Fibroblast of the conjunctiva (primary cell): ENCODE measurements at regions not wholly inside any gene's neighbourhood (a gene's known extent, or its start where the extent isn't known, plus 50 kb on each side); places are given as distances from the start of the nearest gene placed in this dataset.

Experiments
- DNase-seq: peaks from one replicate; pipeline ENCODE4 v3.0.0-alpha.2; 2010; ENCODE audit warnings: low read depth

- DNase-seq, result no peak
Observed at GRCh38 chr6:133631421-133631820, 257.5 kb upstream of the TCF21 start.

DNA sequence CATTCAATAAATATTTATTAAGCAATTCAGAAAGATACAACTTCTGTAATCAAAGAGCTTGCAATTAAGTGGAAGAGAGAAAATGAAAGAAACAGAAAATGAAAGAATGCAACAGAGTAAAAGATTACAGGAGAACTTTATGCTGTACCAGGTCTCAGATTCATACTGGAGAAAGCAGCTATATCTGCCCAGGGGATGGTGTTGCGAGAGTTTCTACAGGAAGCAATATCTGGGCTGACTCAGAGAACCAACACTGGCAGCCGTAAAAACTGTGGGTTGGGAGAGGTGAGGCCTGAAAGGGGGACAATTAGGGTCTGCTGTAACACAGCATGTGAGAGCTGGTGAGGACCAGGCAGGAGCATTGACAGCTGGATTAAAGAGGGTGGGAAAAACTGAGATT, 256.7 kb upstream of the TCF21 start:
- DNase-seq, result no peak

DNA sequence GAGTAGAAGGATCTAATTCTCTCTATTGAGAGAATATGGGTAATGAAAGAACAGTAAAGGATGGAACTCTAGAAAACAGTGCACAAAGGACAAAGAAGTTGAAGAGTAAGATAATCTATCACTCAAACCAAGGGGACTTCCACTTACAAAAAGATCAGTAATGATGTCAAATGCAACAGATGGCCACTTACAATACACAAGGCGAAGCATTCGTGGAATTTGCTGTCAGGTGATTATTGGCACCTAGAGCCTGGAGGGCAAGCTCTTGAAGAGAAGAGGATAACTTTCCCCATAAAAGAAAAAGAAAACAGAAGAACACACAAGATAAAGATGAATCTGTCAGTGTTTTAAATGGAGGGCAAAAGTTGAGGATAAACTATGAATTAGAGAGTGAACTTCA, 256.0 kb upstream of the TCF21 start:
- no peak for DNase-seq

- DNase-seq, result no peak
Observed at GRCh38 chr6:133634474-133634873, 254.4 kb upstream of the TCF21 start.

GRCh38 chr6:133635447-133635846, 253.5 kb upstream of the TCF21 start:
- DNase-seq, result no peak

DNA sequence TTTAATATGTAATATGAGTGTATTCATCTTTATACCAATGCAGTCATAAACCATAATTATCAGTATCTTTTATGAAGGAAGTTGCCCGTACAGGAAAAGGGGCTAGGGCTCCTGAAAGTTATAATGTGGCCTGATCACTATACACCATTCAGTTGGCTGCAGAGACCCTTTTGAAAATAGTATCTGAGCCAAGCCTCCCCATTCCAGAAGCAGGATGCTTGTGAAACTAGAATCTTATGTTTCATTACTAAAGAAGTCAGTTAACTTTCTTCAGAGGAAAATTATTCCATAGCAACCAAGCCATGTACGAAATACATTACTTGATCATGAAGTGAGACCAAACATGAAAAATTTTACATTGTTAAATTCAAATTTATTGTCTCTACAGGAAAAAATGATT, 251.5 kb upstream of the TCF21 start:
- DNase-seq, result no peak

GRCh38 chr6:133637874-133638273, 251.0 kb upstream of the TCF21 start:
- no peak for DNase-seq

- DNase-seq, result no peak
Observed at GRCh38 chr6:133641104-133641503, 247.8 kb upstream of the TCF21 start.

DNA sequence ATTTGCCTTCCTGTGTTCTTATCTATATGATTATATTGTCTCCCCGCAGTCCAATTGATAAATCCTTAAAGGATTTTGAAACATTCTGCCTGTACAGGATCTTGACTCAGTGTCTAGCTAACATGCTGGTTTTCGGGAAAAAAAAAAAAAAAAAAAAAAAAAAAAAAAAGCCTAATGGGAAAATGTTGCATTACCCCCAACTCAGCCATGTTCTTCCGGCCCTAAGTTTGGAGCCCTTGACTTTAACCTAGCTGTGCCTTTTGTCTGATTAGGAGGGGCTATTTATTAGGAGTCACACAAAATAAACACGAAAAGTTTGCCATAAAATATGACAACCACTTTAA, 244.4 kb upstream of the TCF21 start:
- DNase-seq, result no peak

DNA sequence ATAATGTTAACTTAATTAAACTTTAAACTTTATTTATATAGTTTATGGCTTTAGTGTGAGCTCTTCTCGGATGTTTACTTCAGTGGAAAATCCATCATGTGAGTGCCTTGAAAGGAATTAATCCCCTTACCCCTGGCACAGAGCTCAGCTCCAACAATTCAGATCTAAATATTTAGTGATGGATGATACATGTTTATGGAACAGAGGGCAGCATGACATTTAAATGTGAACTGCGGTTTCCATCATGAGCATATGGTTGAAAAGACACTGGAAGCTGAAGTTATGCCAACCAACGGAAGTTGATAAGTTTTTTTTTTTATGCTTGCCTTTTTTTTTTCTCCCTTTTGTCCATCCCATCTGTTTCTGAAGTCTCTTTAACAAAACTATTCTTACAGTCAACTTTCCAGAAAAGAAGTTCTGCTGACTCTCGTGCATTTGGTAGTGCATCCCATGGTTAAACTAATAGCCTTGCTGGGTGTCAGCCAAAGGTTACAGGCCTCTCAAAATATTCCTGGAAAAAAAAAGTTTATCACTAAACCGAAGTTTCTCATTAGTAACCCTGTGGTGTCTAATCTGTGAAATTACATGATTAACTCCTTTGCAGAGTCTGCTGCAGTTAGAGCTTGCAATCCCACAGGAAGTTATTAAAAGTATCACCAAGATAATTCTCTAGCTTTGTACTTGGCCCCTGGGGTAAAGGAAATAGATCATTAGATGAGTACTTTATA, 243.9 kb upstream of the TCF21 start:
- no peak for DNase-seq

GRCh38 chr6:133645966-133646740, 242.8 kb upstream of the TCF21 start:
- DNase-seq, result no peak

- no peak for DNase-seq
Observed at GRCh38 chr6:133648581-133648980, 240.3 kb upstream of the TCF21 start.

- no peak for DNase-seq
Observed at GRCh38 chr6:133671376-133671775, 217.5 kb upstream of the TCF21 start.

DNA sequence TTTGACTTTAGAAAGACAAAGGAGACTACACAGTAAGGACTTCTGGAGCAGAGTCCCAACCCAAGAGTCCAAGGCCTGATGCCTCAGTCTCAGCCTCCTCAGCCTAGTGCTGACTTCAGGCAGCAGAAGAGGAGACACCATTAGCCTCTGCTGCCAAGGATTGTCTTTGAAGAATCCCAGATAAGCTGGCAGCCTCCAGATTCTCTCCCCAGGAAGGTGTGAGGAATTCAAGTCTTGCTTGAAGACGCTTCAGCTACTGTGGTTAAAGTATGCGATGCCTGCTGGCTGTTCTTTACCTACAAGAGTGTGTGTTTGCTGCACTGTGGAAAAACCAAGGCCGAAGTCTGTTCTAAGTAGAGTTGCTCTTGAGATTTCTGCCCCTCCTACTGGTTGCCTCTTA, 215.9 kb upstream of the TCF21 start:
- DNase-seq, result no peak

- no peak for DNase-seq
Observed at GRCh38 chr6:133674661-133675060, 214.3 kb upstream of the TCF21 start.

DNA sequence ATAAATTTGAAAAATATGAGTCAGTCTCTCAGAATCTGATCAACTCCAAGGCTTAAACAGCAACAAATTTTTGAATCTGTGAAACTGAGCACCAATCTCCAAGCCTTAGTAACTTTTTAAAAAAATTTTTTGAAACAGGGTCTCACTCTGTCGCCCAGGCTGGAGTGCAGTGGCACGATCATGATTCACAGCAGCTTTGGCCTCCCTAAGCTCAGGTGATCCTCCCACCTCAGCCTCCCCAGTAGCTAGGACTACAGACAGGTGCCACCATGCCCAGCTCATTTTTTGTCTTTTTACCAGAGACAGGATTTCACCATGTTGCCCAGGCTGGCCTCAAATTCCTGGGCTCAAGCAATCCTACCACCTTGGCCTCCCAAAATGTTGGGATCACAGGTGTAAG, 207.9 kb upstream of the TCF21 start:
- no peak for DNase-seq

GRCh38 chr6:133681891-133682290, 207.0 kb upstream of the TCF21 start:
- no peak for DNase-seq

- no peak for DNase-seq
Observed at GRCh38 chr6:133682506-133683307, 206.2 kb upstream of the TCF21 start.

DNA sequence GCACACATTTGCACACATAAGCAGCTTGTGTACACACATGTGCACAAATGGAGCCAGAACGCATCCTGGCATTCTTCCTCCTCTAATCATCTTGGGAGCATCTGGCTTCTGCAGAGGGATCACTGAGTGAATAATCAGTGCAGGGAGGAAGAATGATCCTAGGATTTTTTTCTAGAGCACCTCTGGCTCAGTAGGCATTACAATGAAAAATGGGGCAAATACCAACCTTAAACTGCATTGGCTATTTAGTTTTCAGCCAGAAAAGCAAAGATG, 205.7 kb upstream of the TCF21 start:
- no peak for DNase-seq

GRCh38 chr6:133683606-133684005, 205.3 kb upstream of the TCF21 start:
- no peak for DNase-seq

DNA sequence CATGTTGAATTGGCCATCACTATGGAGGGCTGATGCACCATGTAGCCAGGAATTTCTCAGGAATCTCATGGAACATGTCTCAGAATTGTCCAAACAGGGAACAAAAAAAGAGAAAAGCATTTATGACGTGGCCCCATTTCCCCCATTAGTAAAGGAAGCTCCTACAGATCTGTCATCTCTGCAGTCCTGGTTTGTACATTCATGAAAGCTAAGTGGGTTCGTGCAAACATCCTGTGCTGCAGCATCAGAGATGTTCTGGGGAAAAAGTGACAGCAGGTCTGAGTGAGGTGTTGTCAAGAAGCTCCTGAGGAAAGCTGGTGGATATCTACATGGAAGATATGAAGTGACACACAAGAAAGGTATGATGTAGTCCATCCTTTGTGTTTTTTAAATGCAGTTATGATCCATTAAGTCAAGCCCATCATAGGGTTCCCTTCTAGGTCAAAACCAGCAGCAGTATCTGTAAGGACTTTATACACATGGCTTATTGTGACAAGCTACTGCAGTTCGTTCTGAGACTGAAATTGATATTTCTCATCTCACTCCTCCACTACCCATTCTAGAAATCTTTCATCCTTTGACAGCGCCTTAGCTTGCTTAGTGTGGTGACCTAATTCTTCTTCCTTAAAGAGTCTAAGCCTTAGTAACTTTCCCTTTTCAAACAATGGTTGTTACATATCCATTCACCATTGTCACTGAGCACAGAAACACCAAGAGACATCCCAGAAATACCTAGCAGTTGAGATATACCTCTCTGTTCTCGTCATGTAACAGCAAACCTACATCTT, 200.0 kb upstream of the TCF21 start:
- no peak for DNase-seq

- DNase-seq, result no peak
Observed at GRCh38 chr6:133689863-133690262, 199.1 kb upstream of the TCF21 start.

DNA sequence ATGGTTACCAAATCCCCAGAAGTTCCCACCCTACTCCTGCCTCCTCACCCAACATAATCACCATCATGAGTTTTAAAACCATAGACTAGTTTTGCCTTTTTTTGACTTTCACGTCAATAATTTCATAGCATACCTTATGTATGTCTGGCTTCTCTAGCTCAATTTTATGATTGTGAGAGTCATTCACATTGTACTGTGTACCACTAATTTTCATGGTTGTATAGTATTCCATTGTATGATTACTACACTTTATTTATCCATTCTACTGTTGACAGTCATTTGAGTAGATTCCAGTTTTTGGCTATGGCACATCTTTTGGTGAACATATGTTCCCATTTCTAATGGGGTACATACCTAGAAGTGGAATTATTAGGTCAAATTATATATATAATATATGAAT, 195.3 kb upstream of the TCF21 start:
- no peak for DNase-seq
